HL-60/S4 treated with retinoic acid at 250 ng/mL for 4 days and 3 days (cell line): ENCODE measurements at regions not wholly inside any gene's neighbourhood (a gene's known extent, or its start where the extent isn't known, plus 50 kb on each side); places are given as distances from the start of the nearest gene placed in this dataset.

Experiments used
- in situ Hi-C: fragments of 300-500 bp; cut with MboI; formaldehyde crosslinking; loops from 2 replicates; pipeline ENCODE4 v1.7.0; 2022; ENCODE audit warnings: low sequenced_read_pairs

- in situ Hi-C loops, result no loop called here
Observed at GRCh38 chr5:62690421-62690820, 111.8 kb downstream of the LRRC70 start.

DNA sequence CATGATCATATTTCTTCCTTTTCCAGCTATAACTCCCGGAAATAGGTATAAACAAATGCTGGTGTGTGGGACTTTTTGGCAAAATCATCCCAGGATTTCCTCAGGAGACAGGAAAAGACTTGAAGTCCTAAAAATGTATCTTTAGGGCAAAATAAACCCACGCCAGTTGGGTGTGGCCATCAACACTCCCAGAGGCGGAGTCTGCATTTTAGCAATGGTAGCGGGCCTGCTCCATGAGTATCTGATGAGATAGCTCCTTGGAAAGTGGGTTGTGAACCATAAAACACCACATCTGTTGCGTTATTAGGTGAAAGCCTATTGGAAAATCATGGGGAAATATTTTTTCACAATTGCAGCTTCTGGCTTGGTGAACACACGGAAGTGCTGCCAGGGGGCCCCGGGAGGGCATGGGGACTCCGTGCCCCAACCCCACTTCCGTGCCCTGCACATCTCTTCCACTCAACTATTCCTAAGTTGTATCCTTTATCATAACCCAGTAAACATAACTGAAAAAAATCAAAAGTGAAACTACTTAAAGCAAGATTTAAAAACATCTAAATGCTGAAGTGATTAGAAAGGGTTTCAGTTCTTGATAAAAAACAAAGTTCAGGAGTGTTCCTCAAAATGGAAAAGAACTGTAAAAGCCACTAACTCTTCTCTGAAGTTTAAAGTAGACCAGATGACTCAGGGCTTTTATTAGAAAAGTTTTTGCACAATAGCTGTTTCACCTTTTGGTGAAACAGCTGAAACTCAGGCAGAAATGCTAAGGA, 111.2 kb downstream of the LRRC70 start:
- in situ Hi-C loops, result no loop called here

DNA sequence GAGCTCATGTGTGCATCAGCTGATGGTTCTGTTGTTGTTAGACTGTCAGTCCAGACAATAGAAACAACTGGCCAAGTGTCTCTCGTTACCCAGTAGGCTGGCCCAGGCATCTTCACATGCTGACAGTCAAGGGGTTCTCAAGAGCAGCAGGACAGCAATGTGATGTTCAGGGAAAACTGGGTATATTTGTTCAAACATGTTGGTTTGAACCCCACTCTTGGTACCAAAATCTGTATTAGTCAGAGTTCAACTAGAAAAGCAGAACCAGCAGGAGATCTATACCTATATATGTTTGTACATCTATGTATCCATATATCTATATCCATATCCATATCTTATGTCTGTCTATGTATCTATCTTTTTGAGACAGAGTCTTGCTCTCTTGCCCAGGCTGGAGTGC, 108.1 kb downstream of the LRRC70 start:
- in situ Hi-C loops, result no loop called here

DNA sequence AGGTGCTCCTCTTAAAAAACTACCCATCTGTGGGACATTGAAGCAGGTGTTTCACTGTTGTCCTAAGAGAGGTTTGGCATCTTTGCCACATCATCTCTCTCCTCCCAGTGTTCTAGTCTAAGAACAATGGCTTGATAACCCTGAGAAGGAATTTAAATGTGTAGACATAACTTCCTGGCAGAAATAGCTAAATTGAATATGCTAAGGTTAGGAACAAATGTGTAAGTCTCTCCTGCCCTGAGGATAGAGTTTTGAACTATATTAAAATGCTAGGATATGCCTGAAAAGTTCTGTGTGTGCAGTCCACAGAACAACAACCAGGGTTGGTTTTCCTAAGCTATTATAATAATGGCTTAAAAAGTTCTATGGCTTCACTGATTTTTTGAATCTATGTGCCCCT, 106.6 kb downstream of the LRRC70 start:
- in situ Hi-C loops, result no loop called here

DNA sequence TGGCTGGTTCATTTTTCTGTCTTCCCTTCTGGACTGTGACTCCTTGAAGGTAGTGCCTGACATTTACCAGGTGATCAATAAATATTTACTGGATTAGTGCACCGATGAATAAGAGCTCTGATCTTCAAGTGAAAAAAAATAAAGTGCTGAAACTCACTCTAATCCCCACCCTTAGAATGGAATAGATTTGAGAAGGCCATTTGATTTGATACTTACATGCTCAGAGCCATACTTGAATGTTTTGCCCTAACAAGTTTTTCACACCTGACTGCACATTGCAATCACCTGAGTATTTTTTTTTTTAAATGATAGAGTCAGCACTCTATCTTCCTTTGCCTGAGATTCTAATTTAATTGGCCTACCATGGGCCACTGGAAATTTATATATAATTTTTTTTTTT, 105.7 kb downstream of the LRRC70 start:
- in situ Hi-C loops, result no loop called here

DNA sequence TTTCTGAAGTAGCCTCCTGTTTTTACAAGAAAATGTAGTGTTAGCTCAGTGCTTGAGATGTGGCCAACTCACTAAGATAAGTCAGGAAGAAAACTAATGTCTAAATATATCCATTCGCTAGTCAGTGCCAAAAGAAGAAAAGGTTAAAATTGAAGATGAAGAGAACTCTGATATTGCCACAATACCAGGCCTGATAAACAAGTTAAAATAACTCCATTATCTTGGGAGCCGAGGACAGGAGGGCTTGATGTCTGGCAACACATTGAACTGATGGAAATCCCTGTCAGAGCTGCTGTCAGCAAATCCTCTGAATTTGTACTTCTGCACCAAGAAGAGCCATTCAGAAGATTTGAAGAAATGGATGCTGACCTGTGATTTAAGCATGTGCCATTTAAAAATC, 103.4 kb downstream of the LRRC70 start:
- in situ Hi-C loops, result no loop called here

- in situ Hi-C loops, result no loop called here
Observed at GRCh38 chr5:62681117-62681850, 102.7 kb downstream of the LRRC70 start.

- in situ Hi-C loops, result no loop called here
Observed at GRCh38 chr5:62680121-62680520, 101.5 kb downstream of the LRRC70 start.
